ENCODE measurements at regions not wholly inside any gene's neighbourhood (a gene's known extent, or its start where the extent isn't known, plus 50 kb on each side); places are given as distances from the start of the nearest gene placed in this dataset.

- FAIRE-seq: no peak
- no peaks in the 10 kb centered on the region for H3K4me1 ChIP-seq (ENCODE audit: control insufficient read depth, extremely low read depth, insufficient read depth, low read length)
- dilution Hi-C loops (cut with MboI; ENCODE audit: extremely low pct_ligation_motif_present, low sequenced_read_pairs): no loop called here
- H4K20me1 ChIP-seq (ENCODE audit: control insufficient read depth, extremely low read depth, insufficient read depth, low read length): no peaks in the 10 kb centered on the region
- no peak overlapping the region for H2AFZ ChIP-seq (ENCODE audit: control insufficient read depth, low read length)
- H3K27ac ChIP-seq (ENCODE audit: control insufficient read depth, insufficient read depth, low read length): no peak overlapping the region
- no peak overlapping the region for H3K4me3 ChIP-seq (ENCODE audit: control insufficient read depth in 2 of 3, extremely low read depth in 1 of 3, insufficient read depth in 2 of 3, low read depth in 1 of 3, low read length in 3 of 3)
- H3K79me2 ChIP-seq (ENCODE audit: control insufficient read depth, insufficient read depth, low read length): no peaks in the 10 kb centered on the region
- no peaks in the 10 kb centered on the region for H3K9me1 ChIP-seq (ENCODE audit: control insufficient read depth, extremely low read depth, insufficient read depth, low read length)
- H3K9ac ChIP-seq (ENCODE audit: control insufficient read depth, extremely low read depth, insufficient read depth, low read length): no peak overlapping the region
- no peaks in the 10 kb centered on the region for H3K9me3 ChIP-seq (ENCODE audit: control insufficient read depth, low read depth, low read length)
- no peak overlapping the region for H3K4me2 ChIP-seq (ENCODE audit: control insufficient read depth, extremely low read depth, insufficient read depth, low read depth, low read length)
- H3K27me3 ChIP-seq (ENCODE audit: control insufficient read depth, extremely low read depth, insufficient read depth, low read length): no peaks in the 10 kb centered on the region
- no peak for DNase-seq (ENCODE audit: low read depth, low spot score)
- H3K36me3 ChIP-seq (ENCODE audit: control insufficient read depth in 2 of 2, extremely low read depth in 1 of 2, insufficient read depth in 2 of 2, low read length in 2 of 2): no peaks in the 10 kb centered on the region
- TF ChIP-seq EZH2 (IDR thresholded peaks at IDR 0.05; ENCODE audit: low read length): no peak
- no peak for TF ChIP-seq CTCF (optimal IDR thresholded peaks at IDR 0.05 in 1 of 3, IDR thresholded peaks at IDR 0.05 in 1 of 3, conservative IDR thresholded peaks at IDR 0.05 in 1 of 3; ENCODE audit: extremely low read depth in 1 of 3, insufficient read depth in 2 of 3, low read length in 3 of 3)
Measured at GRCh38 chr11:109783014-109783413, 310.2 kb upstream of the ZC3H12C start.

- H3K79me2 ChIP-seq (ENCODE audit: control insufficient read depth, insufficient read depth, low read length): no peaks in the 10 kb centered on the region
- H3K4me1 ChIP-seq (ENCODE audit: control insufficient read depth, extremely low read depth, insufficient read depth, low read length): no peaks in the 10 kb centered on the region
- dilution Hi-C loops (cut with MboI; ENCODE audit: extremely low pct_ligation_motif_present, low sequenced_read_pairs): no loop called here
- DNase-seq (ENCODE audit: low read depth, low spot score): no peak
- no peaks in the 10 kb centered on the region for H4K20me1 ChIP-seq (ENCODE audit: control insufficient read depth, extremely low read depth, insufficient read depth, low read length)
- no peak overlapping the region for H3K4me3 ChIP-seq (ENCODE audit: control insufficient read depth in 2 of 3, extremely low read depth in 1 of 3, insufficient read depth in 2 of 3, low read depth in 1 of 3, low read length in 3 of 3)
- H3K9me1 ChIP-seq (ENCODE audit: control insufficient read depth, extremely low read depth, insufficient read depth, low read length): no peaks in the 10 kb centered on the region
- no peak for FAIRE-seq
- H3K9me3 ChIP-seq (ENCODE audit: control insufficient read depth, low read depth, low read length): no peaks in the 10 kb centered on the region
- no peaks in the 10 kb centered on the region for H3K36me3 ChIP-seq (ENCODE audit: control insufficient read depth in 2 of 2, extremely low read depth in 1 of 2, insufficient read depth in 2 of 2, low read length in 2 of 2)
- no peak overlapping the region for H2AFZ ChIP-seq (ENCODE audit: control insufficient read depth, low read length)
- H3K27me3 ChIP-seq (ENCODE audit: control insufficient read depth, extremely low read depth, insufficient read depth, low read length): no peaks in the 10 kb centered on the region
- H3K4me2 ChIP-seq (ENCODE audit: control insufficient read depth, extremely low read depth, insufficient read depth, low read depth, low read length): no peak overlapping the region
- H3K27ac ChIP-seq (ENCODE audit: control insufficient read depth, insufficient read depth, low read length): no peak overlapping the region
- H3K9ac ChIP-seq (ENCODE audit: control insufficient read depth, extremely low read depth, insufficient read depth, low read length): no peak overlapping the region
- TF ChIP-seq CTCF (optimal IDR thresholded peaks at IDR 0.05 in 1 of 3, IDR thresholded peaks at IDR 0.05 in 1 of 3, conservative IDR thresholded peaks at IDR 0.05 in 1 of 3; ENCODE audit: extremely low read depth in 1 of 3, insufficient read depth in 2 of 3, low read length in 3 of 3) (no peak), EZH2 (IDR thresholded peaks at IDR 0.05; ENCODE audit: low read length) (no peak)
Measured at GRCh38 chr11:109783840-109784239, 309.4 kb upstream of the ZC3H12C start.
